AG09319 (cell line): ENCODE measurements at regions not wholly inside any gene's neighbourhood (a gene's known extent, or its start where the extent isn't known, plus 50 kb on each side); places are given as distances from the start of the nearest gene placed in this dataset.
"Not testable (repeated sequence)": the region's sequence is repeated elsewhere in the genome, so short reads cannot be mapped to it uniquely, and the experiment has no call there.

Experiments used
- DNase-seq: peaks from one replicate; pipeline ENCODE4 v3.0.0-alpha.2; 2010; ENCODE audit warnings: low read depth; ENCODE audit errors: extremely low read depth
- CTCF ChIP-seq: IDR thresholded peaks from 2 replicates; pipeline ENCODE4 v1.5.1; 2011; ENCODE audit warnings: low read depth, mild to moderate bottlenecking, inconsistent platforms, low read length, moderate library complexity

GRCh38 chr1:60849401-60849800 is 233.0 kb upstream of the NFIA start:
- DNase-seq = no peak

GRCh38 chr1:60848583-60849188 is 233.7 kb upstream of the NFIA start:
- peak; percentile 56 for TF ChIP-seq CTCF
- peak; percentile 37 for DNase-seq

More at GRCh38 chr1:60849401-60849800, 233.0 kb upstream of the NFIA start:
- no peak for TF ChIP-seq CTCF

- no peak for DNase-seq
- no peak for TF ChIP-seq CTCF
These were observed 234.3 kb upstream of the NFIA start for GRCh38 chr1:60847855-60848582.

GRCh38 chr1:60847391-60847790 is 235.0 kb upstream of the NFIA start:
- no peak for TF ChIP-seq CTCF

GRCh38 chr1:60845659-60846058 is 236.7 kb upstream of the NFIA start:
- not testable (repeated sequence) for DNase-seq

More at GRCh38 chr1:60847391-60847790, 235.0 kb upstream of the NFIA start:
- no peak for DNase-seq

- DNase-seq = no peak
- TF ChIP-seq CTCF = no peak
These were observed 240.1 kb upstream of the NFIA start for GRCh38 chr1:60842304-60842703.

GRCh38 chr1:60841116-60842046 is 241.0 kb upstream of the NFIA start:
- no peak for DNase-seq
- TF ChIP-seq CTCF = no peak

- not testable (repeated sequence) for DNase-seq
These were observed 241.9 kb upstream of the NFIA start for GRCh38 chr1:60840476-60840875.
